Limb (tissue), 2 donors: ENCODE measurements at regions not wholly inside any gene's neighbourhood (a gene's known extent, or its start where the extent isn't known, plus 50 kb on each side); places are given as distances from the start of the nearest gene placed in this dataset.

Experiments used
- DNase-seq, 2 donors: peaks; one replicate each; pipeline ENCODE4 v3.0.0-alpha.2; 2016; ENCODE audit errors: extremely low spot score in 2 of 2

DNA sequence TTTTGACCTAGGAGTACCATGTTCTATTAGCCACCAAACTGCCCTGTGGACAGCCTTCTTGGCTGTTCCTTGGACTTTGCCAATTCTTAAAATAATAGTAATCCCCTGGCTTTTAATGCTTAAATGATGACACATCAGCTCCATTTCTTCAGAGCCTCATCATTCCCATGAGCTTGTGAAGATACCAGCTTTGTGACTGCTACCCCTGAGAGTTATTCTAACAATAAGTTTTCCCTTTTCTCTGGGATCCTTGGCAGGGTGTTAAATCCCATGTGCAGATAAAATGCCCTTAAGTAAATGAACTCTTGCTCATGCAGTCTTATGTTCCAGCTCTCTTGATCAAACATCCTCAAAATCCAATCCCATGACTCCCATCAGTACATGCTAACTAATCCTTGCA lies 415.3 kb downstream of the CETN3 start:
- DNase-seq, result no peak

DNA sequence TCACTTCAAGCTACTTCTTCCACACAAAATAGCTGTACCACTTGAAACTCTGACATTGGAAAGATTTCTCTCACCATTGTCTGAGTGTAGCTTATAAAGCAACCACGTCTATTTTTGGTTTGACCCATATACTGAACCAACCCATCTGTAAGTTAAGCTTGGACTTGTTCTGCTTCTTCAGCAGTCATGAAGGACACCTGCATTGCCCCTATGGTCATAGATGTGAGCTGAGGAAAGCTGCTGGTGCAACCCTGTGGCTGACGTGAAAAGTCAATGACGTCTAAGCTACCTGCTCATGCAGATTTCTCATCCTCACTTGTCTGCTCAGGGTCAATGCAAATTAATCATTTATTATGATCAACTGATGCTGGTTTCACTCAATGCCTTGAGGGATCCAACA lies 417.4 kb downstream of the CETN3 start:
- DNase-seq, result no peak

DNA sequence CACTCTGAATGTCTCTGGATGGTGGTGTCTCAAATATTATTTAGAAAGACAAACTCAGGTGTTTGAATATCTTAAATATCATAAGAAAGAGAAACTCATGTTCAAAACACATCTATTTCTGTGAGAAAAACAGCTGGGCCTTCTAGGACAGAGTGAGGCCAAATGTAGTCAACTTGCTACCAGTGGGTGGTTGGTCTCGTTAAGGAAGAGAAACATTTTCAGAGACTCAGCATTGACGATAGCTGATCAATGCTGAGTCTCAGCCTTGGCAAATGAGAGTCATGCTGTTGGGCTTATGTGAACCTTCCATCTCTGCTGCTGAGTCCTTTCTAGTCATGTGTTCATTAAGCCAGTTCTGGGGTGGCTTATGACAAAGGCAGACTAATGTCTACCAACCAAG lies 418.0 kb downstream of the CETN3 start:
- no peak for DNase-seq

DNA sequence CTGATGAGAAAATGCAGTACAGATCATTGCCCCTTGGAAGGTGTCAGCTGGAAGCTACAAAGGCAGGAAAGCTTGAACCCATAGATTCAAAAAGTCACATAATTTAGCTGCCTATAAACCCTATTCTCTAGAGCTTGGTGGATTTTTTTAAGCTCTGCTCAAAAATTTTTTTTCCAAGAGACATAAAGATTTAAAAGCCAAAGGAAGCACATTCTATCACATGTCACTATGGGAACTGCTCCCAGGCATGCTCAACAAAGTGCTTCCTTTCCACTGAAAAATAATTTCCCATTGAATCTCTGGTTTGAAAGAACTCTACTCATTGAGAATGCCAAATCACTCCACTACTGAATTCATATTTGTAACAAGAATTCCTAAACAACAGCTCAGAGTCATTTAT lies 419.8 kb downstream of the CETN3 start:
- no peak for DNase-seq

DNA sequence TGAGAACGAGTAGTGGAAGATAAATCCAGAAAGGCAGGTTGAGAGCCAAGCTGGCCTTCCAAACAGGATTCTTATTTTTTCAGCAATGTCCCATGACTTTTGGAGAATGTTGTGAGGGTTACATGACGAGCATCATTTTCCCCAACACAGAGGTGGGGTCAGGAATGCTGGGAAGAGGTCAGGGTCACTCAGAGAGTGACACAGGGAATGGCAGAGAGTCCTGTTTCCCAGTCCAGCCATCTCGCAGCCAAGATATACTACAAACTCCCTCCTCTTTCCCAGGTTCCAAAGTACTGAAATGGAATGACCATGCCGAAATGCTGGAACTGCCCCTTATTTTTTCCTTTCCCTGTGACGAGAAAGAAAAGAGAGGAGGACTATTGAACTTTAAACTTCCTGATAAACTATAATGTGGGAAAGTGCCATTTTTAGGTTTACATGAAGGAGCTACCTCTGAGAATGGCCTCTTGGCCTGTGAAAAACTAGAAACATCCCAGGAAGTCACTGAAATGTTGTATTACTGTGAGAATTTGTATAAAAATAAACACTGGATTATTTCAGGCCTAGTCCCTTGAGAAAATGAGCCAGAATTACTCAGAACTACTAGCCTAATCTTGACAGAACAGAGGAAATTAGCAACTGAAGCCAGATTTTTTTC lies 420.4 kb downstream of the CETN3 start:
- DNase-seq, result no peak

DNA sequence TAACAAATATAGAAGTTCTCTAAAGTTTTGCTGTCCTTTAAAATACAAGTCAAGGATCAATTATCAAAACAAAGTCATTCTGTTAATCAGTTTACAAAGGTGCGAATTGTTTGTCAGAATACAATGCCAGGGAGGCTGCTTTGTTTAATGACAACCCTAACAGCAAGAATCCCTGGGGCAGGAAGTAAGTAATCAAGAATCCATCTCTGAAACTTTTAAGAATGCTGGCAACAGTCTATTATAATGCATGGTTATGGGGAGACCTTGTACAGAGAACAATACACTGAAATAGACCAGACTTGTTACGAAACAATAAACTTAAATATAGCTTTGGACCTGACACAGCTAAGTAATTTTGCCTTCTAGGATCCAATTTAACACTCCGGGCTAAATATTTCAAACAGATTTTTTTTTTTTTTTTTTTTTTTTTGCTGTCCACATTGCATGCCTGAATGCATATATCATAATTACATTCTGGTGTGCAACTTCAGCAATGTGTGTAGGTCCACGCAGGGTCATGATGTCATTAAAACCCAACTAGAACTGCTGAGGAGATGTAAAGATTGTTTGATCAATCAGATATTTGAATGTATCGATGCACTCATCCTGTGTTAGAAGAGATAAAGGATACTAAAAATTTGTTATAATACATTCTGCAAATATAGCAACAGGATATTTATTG lies 421.3 kb downstream of the CETN3 start:
- DNase-seq, result no peak

DNA sequence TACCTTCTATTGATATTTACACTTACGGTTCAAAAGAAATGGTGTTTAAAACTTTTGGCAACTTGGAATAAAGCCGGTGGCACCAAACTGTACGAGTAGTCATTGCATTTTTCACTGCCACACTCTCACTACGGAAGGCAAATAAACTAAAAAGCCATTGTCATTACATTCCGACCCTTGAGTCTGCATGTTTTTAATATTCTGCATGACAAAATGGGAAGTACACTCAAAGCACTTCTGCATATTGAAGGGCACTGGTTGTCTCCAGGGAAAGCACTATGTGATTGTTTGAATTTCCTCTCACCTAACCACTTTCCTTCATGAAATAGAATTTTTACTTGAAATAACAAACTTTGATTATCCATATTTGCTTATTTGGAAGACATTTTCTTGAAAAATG lies 426.3 kb downstream of the CETN3 start:
- no peak for DNase-seq

DNA sequence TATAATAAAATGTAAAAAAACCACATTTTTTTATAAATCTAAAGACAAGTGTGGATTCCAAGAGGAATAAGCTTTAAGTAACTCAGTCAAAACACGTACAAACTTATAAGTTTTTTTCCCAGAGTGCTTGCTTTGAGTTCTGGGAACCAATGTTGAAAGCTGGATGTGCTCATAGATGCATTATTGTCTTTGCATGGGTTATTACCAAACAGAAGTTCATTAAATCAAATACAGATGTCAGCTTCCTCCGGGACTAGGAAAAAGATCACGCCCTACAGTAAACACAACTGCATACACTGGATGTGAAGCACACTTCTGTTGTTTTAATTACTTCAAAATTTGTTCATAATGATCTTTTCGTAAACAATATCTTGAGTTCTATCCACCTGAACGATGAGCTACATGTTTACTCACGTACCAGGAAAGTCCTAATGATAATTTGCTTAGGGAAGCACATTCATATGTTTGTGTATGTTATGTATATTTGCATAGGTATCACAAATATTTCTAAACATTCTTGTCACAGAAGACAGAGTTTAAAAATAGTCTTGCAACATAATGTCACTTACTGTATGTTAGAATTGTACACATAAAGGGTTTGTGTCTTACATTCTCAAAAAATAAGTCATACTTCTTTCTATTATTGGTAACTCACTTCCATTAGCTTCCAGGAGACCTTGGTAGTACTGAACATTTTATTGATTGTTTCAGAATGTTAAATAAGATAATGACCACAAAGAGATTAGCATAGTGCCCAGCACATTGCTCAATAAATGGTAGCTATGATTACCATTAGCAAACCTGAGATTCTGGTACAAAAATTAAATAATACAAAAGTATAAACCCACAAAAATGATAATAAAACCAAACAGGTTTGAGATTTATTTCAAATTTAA lies 427.4 kb downstream of the CETN3 start:
- peak in 1 of 2 donors; percentile 33 for DNase-seq

DNA sequence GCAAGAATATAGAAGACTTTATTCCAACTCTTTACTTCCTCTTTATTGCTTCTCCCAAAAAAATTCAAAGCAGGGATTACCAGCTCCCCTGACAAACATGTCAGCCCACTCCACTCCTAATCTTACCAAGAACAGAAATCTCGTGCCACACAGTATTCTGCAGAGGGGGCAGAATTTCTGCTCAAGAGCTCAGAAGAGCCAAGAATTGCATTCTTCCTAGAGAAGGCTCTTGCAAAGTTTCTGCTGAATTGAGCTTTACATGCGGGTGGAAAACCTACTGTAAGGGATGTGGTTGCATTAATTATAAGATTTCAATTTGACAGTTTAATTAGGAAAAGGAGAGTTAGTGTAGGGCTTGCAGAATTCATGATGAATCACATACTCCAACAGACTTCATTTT lies 428.5 kb downstream of the CETN3 start:
- no peak for DNase-seq

DNA sequence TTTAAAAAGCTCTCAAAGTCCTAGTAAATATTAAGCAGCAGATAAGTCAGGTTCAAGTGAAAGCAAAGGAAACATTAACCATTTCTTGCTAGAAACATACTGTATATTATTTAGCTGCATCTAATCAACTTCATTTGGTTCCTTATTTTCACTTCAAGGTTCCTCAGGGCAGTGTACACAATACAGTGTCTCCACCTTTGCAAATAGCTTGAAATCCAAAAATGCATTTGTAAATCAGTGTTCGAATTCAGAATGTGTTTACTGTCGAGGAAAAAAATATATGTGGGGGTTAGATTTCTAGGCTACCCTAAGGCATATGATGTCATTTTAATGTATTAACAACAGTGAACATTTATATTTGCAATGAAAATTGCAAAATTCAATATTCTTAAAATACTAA lies 436.0 kb downstream of the CETN3 start:
- no peak for DNase-seq

DNA sequence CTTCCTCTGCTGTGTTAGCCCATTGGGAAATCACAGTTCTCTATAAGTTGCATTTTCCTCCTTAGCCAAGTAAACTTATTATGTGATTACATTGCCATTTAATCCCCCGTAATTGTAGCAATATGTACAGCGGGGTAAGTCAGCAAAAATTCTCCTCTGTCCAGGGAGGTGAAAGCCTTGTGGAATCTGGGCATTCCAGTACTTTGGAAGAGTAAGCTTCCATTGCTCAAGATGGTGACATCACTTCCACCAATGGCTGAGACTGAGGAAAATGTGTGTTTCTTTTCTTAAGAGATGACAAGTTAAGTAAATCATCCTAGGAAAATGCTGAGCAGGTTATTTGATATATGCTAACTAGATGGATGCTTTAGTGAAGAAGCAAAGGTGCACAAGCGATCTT lies 436.7 kb downstream of the CETN3 start:
- DNase-seq, result no peak

DNA sequence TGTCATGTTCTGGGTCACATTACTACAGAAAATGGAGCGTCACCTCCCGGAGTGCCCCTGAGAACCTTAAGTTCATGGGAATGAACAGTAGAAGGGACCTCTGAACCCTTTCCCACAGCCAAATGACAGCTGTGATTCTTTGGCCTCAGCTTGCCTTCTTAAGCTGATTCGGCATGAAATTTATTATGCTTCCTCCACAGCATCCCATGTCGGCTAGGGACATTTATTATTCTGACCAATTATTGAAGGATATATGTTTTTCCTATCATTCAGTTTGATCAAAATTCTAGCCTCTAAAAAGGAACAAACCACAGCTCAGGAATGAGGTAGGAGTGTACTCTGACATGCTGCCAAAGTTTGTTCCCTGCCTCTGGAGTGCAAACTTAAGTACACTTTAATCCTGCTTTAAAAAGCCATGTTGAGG lies 440.6 kb downstream of the CETN3 start:
- peak in 1 of 2 donors; percentile 33 for DNase-seq

DNA sequence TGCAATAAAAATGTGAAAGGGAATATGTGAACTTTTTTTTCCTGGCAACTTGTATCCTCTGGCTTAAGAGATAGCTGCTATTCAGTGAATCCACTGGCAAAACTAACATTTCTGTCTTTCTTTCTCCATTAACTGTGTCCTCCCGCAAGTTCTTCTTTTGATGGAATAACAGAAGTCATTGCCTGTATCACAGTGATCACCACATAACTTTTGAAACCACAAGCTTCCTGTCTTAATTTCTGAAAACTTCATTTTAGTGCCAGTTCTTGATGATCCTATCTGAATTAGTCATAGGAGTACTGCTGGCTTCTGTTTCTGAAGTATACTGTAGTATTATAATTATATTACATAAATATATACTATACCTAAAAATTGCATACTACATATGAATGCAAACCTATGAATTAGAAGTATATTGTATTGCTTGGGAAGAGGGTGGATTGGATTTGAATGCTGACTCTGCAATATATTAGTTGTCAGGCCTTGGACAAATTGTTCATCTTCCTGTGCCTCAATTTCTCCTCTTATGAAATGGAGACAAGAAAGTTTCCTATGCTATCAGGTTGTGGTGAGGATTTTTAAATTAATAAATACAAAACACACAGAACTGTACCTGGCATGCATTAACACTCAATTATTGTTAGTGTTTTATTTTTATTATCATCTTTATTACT lies 441.6 kb downstream of the CETN3 start:
- DNase-seq, result no peak

DNA sequence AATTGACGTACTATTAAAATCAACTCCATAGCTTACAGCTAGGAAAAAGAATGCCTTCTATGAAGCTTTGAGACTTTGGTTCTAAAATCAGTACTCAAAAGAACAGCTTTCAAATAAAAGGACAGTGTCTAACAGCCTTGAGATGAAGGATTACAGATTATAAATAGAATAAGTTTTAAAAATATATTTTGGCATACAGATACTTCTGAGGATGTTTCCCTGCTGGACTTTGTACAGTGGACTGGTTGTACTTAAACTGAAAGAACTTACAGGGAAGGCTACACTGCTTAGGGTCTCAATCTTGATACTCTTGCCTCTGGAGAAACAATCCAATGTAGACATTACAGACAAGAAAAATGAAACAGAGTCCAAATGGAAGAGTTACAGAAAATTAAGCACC lies 452.7 kb downstream of the CETN3 start:
- no peak for DNase-seq

DNA sequence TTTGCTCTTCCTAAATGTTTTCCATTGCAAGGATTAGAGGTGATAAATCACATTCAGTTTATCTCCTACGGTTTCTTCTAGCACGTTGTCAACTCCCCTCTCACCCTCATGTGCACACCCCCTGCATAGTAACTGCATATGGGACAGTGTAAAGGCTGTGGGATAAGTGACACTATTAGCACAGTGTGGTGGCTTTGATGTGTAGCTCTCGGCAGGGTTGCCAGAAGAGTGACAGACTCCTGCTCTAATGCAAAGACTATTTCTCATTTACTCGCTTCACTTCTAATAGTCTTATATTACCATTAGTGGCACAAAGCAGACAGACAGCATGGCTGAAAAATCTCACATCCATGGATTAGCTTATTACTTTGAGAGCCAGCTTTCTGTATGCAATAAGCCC lies 454.6 kb downstream of the CETN3 start:
- DNase-seq, result no peak

DNA sequence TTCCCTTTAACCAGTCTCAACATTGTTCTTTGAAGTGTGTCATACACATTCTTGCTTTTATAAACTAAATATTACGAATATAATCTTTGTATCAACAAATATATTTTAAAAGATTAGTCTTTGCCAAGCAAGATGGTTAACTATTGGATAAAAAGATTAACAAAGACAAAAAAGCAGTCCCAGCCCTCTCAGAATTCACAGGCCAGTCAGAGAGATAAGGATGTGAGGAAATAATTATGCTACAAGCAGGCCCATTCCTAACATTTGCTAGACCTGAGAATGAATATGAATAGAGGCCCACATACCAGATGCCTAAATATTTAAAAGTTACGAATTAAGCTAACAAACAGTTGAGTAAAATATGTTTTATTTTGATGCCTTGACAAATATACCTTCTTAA lies 457.7 kb downstream of the CETN3 start:
- DNase-seq, result no peak

DNA sequence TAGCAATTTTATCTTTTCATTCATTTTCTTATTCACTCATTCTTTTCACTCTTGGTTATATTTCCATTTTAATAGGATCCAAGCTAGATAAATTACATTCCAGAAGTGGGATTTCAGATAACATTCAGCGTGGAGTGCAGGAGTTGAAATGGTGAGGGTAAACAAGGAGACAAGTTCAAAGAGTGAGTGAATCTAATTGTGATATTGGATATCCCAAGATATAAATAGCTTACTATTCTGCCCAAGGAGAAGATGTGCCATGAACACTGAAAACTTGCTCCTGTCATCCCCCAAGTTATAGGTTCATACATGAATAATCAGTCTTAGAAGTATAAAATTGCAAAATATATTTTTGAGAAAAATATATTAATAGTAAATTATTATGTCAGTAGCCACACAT lies 459.3 kb downstream of the CETN3 start:
- no peak for DNase-seq

DNA sequence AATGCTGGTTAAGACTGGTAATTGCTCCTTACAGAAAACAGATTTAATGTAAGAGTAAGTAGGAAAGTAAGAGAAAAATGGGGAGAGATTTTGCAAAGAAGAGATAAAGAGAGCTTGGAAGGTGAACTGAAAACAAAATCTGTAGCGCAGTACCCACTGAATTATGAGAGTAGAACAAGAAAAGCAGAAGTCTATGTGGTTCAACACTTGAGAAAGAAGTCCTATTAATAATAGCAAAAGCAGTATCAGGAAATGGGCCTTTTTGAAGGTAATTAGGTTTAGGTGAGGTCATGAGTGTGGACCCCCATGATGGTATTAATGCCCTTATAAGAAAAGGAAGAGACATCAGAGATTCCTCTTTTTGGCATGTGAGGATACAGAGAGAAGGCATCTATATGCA lies 460.6 kb downstream of the CETN3 start:
- DNase-seq, result no peak

DNA sequence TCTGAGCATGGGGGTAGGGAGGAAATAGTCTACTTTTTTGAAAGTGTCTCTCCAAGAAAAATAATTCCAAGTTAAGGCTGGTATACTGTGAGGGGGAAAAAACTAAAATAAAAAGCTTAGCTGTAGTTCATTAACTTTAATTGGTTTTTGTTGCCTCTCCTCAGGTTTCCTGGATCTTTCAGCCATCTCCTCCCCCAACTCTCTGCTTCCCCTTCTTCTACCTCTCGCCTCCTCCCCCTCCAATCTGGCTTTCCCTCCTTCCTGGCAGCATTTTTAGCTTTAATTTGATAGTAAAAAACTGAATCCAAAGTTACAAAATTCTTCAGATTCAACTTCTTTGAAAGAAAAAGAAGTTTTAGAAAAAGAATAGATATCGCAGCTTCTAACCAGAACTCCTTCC lies 462.6 kb downstream of the CETN3 start:
- DNase-seq, result no peak

DNA sequence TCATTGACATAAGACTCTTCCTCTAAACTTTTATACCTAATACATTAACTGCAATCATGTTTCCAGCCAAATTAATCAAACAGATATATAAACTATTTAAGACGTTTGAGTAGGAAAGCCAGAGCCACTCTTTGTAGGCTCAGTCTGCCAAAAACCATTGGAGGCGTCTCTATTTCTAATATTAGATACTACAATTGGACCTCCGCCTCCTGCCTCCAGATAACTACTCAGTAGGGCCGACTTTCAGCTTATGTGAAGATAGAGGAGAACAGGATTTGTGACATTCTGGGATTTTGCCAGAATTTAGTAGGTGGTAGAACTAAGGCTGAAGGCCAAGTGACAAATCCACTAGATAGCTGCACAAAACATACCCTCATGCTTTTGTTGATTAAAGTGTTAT lies 463.0 kb downstream of the CETN3 start:
- no peak for DNase-seq

DNA sequence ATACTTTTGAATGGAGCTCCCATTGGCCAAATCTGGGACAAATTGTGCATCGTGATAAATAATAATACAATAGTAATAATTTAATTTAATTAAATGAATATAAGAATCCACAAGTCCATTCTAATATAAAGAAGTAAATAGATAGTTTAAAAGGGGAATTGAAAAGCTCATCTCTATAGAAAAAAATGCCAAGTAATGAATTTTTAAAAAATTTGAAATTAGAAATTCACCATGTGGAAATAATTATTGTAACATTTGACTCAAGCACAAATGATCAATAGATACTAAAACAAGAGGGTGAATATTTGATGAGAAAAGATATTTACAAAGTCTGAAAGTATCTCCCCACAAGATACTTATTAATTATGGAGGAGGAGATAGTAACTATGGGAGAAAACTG lies 467.4 kb downstream of the CETN3 start:
- DNase-seq, result no peak

DNA sequence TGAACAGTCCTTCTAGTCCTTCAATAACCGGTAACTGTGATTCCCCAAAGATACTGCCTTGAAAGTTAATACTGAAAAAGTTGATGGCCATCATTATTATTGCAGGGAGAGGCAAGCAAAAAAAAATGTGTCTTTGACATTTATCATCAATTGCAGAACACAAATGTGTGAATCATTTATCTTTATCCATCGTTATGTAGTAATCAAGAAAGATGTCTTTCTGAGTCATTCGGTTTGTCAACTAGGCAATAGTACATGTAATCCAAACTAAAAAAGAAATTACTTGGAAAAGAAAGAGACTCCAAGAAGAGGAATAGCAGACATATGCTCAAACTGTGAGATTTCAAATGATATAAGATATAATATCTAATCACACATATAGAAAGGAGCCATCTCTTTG lies 473.0 kb downstream of the CETN3 start:
- no peak for DNase-seq
